D721Med (cell line): ENCODE measurements at regions not wholly inside any gene's neighbourhood (a gene's known extent, or its start where the extent isn't known, plus 50 kb on each side); places are given as distances from the start of the nearest gene placed in this dataset.
A peak's percentile ranks its signal among the peaks of the same experiment; 100 is the strongest.

ENCODE experiments used
- DNase-seq: peaks from one replicate; pipeline ENCODE4 v3.0.0; 2011; ENCODE audit warnings: low spot score; ENCODE audit not compliant: insufficient read length
- FAIRE-seq: peaks from 2 replicates; lab custom pipeline; 2011; peaks lifted over from hg19 to GRCh38; lab: Jason Lieb, UNC
- CTCF ChIP-seq: IDR thresholded peaks from 2 replicates; pipeline ENCODE4 v1.5.1; 2012; ENCODE audit warnings: mild to moderate bottlenecking, control low read depth; ENCODE audit not compliant: insufficient read depth; ENCODE audit errors: missing control alignments

GRCh38 chr2:38473333-38474005, 96.4 kb upstream of the ATL2 start:
- FAIRE-seq (no peak), DNase-seq (no peak)
- no peak for TF ChIP-seq CTCF

GRCh38 chr2:38470115-38470514, 93.0 kb upstream of the ATL2 start:
- no peak for FAIRE-seq
- no peak for DNase-seq
- no peak for TF ChIP-seq CTCF

DNA sequence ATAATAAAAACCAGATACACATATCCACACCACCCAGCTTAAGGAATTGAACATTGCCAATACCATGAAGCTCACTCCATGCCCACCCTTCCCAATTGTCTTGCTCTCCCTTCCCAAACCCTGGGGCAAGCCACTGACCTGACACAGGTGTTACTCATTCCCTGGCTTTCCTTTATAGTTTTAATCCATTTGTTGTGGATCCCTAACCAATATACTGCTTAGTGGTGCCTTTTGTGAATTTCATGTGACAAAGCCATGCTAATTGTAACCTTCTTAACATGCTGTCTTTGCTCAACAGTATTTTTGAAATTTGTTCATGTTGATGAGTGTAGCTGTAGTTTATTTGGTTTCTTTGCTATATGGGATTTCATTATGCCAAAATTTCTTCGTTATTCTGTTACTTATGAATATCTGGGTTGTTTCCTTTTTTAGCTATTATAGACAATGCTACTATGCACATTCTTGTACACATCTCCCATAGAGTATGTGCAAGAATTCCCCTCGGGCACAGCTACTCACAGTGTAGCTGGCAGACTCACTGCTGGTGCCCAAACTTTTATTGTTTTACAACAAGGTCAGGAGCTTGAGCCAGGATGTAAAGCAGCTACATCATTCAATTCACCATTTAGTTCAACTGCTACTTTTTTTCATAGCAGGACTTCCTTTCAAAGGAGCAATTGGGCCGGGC, 90.8 kb upstream of the ATL2 start:
- no peak for TF ChIP-seq CTCF
- no peak for DNase-seq
- FAIRE-seq = no peak

- TF ChIP-seq CTCF = no peak
- FAIRE-seq = no peak
- no peak for DNase-seq
Measured at GRCh38 chr2:38466876-38467767, 90.0 kb upstream of the ATL2 start.

- no peak for TF ChIP-seq CTCF
- no peak for DNase-seq
- FAIRE-seq = no peak
Measured at GRCh38 chr2:38466409-38466808, 89.3 kb upstream of the ATL2 start.

- no peak for FAIRE-seq
Measured at GRCh38 chr2:38465789-38466127, 88.7 kb upstream of the ATL2 start.

More at GRCh38 chr2:38465789-38466127, 88.7 kb upstream of the ATL2 start:
- peak; percentile 63 for TF ChIP-seq CTCF
- no peak for DNase-seq
